ENCODE measurements at regions not wholly inside any gene's neighbourhood (a gene's known extent, or its start where the extent isn't known, plus 50 kb on each side); places are given as distances from the start of the nearest gene placed in this dataset.
"Not testable (repeated sequence)": the region's sequence is repeated elsewhere in the genome, so short reads cannot be mapped to it uniquely, and the experiment has no call there.

DNA sequence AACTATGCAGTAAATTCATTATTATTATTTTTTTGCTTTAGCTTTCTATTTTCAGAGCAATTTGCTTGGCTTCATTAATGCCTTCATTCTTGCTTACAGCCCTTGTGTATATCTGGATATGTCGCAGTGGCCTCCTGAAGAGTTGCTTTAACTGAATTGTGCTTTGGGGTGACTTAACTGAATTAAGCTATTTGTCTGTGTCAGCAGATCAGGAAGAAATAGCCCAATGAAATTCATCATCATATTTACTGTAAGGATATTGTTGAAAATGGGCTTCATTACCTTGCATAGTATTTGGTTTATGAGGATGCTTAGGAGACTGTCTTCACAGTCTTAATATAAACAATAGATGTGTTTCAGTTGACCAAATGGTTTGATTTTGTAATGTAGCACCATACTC lies 59.7 kb upstream of the PIP4K2A start:
- no peaks in the 10 kb centered on the region for H3K36me3 ChIP-seq (ENCODE audit: control insufficient read depth in 2 of 3, insufficient read depth in 3 of 3, low read length in 3 of 3)
- intact Hi-C loops (cut with DNase I): no loop called here
- no peak overlapping the region for H3K27ac ChIP-seq (ENCODE audit: low read depth in 2 of 2, low read length in 2 of 2)
- FAIRE-seq (no peak), DNase-seq (no peak)
- H3K9ac ChIP-seq (ENCODE audit: low read length in 3 of 3): no peak overlapping the region
- no peak for TF ChIP-seq CTCF (IDR thresholded peaks at IDR 0.05; ENCODE audit: borderline replicate concordance, extremely low read depth, insufficient read depth)
- no peaks in the 10 kb centered on the region for H3K9me3 ChIP-seq (ENCODE audit: control insufficient read depth in 2 of 3, insufficient read depth in 1 of 3, low read length in 3 of 3)
- H3K27me3 ChIP-seq (ENCODE audit: control insufficient read depth, insufficient read depth, low read length): no peaks in the 10 kb centered on the region
- H3K4me1 ChIP-seq (ENCODE audit: control insufficient read depth in 2 of 3, insufficient read depth in 2 of 3, low read depth in 1 of 3, low read length in 3 of 3): peaks cover 0 to 6% (median 3%) of the 10 kb centered on the region in 3 donors
- H3K4me3 ChIP-seq (ENCODE audit: low read length in 3 of 3): no peak overlapping the region

DNA sequence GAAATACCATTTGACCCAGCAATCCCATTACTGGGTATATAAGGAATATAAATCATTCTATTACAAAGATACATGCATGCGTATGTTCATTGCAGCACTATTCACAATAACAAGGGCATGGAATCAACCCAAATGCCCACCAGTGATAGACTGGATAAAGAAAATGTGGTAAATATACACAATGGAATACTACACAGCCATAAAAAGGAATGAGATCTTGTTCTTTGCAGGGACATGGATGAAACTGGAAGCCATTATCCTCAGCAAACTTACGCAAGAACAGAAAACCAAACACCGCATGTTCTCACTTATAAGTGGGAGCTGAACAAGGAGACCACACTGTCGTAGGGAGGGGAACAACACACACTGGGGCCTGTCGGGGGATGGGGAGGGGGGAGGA lies 57.3 kb upstream of the PIP4K2A start:
- DNase-seq; H3K27ac ChIP-seq (ENCODE audit: low read depth in 2 of 2, low read length in 2 of 2); intact Hi-C loops (cut with DNase I); H3K27me3 ChIP-seq (ENCODE audit: control insufficient read depth, insufficient read depth, low read length); H3K9ac ChIP-seq (ENCODE audit: low read length in 3 of 3); H3K36me3 ChIP-seq (ENCODE audit: control insufficient read depth in 2 of 3, insufficient read depth in 3 of 3, low read length in 3 of 3); H3K4me3 ChIP-seq (ENCODE audit: low read length in 3 of 3); H3K9me3 ChIP-seq (ENCODE audit: control insufficient read depth in 2 of 3, insufficient read depth in 1 of 3, low read length in 3 of 3); FAIRE-seq: not testable (repeated sequence)
- H3K4me1 ChIP-seq (ENCODE audit: control insufficient read depth in 2 of 3, insufficient read depth in 2 of 3, low read depth in 1 of 3, low read length in 3 of 3): peaks cover 0 to 19% (median 10%) of the 10 kb centered on the region in 3 donors

DNA sequence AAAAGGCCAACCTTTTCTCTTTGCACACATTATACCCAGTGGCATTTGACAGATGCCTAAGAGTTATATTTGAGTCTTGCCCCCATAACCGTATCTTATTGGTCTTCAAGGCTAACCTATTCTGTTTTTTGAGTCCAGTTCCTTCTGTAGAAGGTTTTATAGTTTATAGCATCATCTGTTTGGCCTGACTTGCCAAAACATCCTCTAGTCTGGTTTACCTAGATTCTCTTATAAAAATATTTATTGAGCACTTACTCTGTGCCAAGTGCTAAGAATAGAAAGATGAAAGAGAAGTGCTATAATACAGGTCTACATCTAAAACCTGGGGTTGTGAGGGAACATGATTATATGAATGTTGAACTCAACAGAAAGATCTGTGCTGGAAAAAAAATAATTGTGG lies 55.9 kb upstream of the PIP4K2A start:
- H3K4me1 ChIP-seq (ENCODE audit: control insufficient read depth in 2 of 3, insufficient read depth in 2 of 3, low read depth in 1 of 3, low read length in 3 of 3): peaks cover 0 to 24% (median 10%) of the 10 kb centered on the region in 3 donors
- H3K9me3 ChIP-seq (ENCODE audit: control insufficient read depth in 2 of 3, insufficient read depth in 1 of 3, low read length in 3 of 3): no peaks in the 10 kb centered on the region
- no peak overlapping the region for H3K27ac ChIP-seq (ENCODE audit: low read depth in 2 of 2, low read length in 2 of 2)
- no peak for TF ChIP-seq CTCF (IDR thresholded peaks at IDR 0.05; ENCODE audit: borderline replicate concordance, extremely low read depth, insufficient read depth)
- H3K36me3 ChIP-seq (ENCODE audit: control insufficient read depth in 2 of 3, insufficient read depth in 3 of 3, low read length in 3 of 3): no peaks in the 10 kb centered on the region
- no peaks in the 10 kb centered on the region for H3K27me3 ChIP-seq (ENCODE audit: control insufficient read depth, insufficient read depth, low read length)
- H3K4me3 ChIP-seq (ENCODE audit: low read length in 3 of 3): no peak overlapping the region
- DNase-seq (no peak), FAIRE-seq (no peak)
- H3K9ac ChIP-seq (ENCODE audit: low read length in 3 of 3): no peak overlapping the region
- intact Hi-C loops (cut with DNase I): no loop called here

GRCh38 chr10:22767859-22768258 lies 53.5 kb upstream of the PIP4K2A start:
- TF ChIP-seq CTCF (IDR thresholded peaks at IDR 0.05; ENCODE audit: borderline replicate concordance, extremely low read depth, insufficient read depth): no peak
- H3K27me3 ChIP-seq (ENCODE audit: control insufficient read depth, insufficient read depth, low read length): no peaks in the 10 kb centered on the region
- H3K9ac ChIP-seq (ENCODE audit: low read length in 3 of 3): no peak overlapping the region
- DNase-seq (no peak), FAIRE-seq (no peak)
- H3K9me3 ChIP-seq (ENCODE audit: control insufficient read depth in 2 of 3, insufficient read depth in 1 of 3, low read length in 3 of 3): no peaks in the 10 kb centered on the region
- no peak overlapping the region for H3K4me3 ChIP-seq (ENCODE audit: low read length in 3 of 3)
- peaks cover 0 to 24% (median 10%) of the 10 kb centered on the region in 3 donors for H3K4me1 ChIP-seq (ENCODE audit: control insufficient read depth in 2 of 3, insufficient read depth in 2 of 3, low read depth in 1 of 3, low read length in 3 of 3)
- no peaks in the 10 kb centered on the region for H3K36me3 ChIP-seq (ENCODE audit: control insufficient read depth in 2 of 3, insufficient read depth in 3 of 3, low read length in 3 of 3)
- H3K27ac ChIP-seq (ENCODE audit: low read depth in 2 of 2, low read length in 2 of 2): peak overlapping the region; percentile 42 to 70
- intact Hi-C loops (cut with DNase I): no loop called here

All from kidney (tissue), 13 donors.